ENCODE measurements at regions not wholly inside any gene's neighbourhood (a gene's known extent, or its start where the extent isn't known, plus 50 kb on each side); places are given as distances from the start of the nearest gene placed in this dataset.
"Not testable (repeated sequence)": the region's sequence is repeated elsewhere in the genome, so short reads cannot be mapped to it uniquely, and the experiment has no call there.

DNA sequence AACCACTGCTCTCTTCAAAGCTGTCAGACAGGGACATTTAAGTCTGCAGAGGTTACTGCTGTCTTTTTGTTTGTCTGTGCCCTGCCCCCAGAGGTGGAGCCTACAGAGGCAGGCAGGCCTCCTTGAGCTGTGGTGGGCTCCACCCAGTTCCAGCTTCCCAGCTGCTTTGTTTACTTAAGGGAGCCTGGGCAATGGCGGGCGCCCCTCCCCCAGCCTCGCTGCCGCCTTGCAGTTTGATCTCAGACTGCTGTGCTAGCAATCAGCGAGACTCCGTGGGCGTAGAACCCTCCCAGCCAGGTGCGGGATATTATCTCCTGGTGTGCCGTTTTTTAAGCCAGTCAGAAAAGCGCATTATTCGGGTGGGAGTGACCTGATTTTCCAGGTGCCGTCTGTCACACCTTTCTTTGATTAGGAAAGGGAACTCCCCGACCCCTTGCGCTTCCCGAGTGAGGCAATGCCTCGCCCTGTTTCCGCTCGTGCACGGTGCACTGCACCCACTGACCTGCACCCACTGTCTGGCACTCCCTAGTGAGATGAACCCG is 764.5 kb upstream of the CDH6 start:
- TF ChIP-seq, protein P1, sequence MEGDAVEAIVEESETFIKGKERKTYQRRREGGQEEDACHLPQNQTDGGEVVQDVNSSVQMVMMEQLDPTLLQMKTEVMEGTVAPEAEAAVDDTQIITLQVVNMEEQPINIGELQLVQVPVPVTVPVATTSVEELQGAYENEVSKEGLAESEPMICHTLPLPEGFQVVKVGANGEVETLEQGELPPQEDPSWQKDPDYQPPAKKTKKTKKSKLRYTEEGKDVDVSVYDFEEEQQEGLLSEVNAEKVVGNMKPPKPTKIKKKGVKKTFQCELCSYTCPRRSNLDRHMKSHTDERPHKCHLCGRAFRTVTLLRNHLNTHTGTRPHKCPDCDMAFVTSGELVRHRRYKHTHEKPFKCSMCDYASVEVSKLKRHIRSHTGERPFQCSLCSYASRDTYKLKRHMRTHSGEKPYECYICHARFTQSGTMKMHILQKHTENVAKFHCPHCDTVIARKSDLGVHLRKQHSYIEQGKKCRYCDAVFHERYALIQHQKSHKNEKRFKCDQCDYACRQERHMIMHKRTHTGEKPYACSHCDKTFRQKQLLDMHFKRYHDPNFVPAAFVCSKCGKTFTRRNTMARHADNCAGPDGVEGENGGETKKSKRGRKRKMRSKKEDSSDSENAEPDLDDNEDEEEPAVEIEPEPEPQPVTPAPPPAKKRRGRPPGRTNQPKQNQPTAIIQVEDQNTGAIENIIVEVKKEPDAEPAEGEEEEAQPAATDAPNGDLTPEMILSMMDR (IDR thresholded peaks at IDR 0.05; ENCODE audit: extremely low read depth in 1 of 2, insufficient read depth in 1 of 2, low read depth in 1 of 2, low read length in 2 of 2), result not testable (repeated sequence)
- TF ChIP-seq EZH2 (IDR thresholded peaks at IDR 0.05; ENCODE audit: borderline replicate concordance, low read depth, low read length, severe bottlenecking), result not testable (repeated sequence)

Data from endothelial cell of umbilical vein (primary cell).